ENCODE measurements at regions not wholly inside any gene's neighbourhood (a gene's known extent, or its start where the extent isn't known, plus 50 kb on each side); places are given as distances from the start of the nearest gene placed in this dataset.
A peak's percentile ranks its signal among the peaks of the same experiment; 100 is the strongest.

GRCh38 chr9:129237803-129238202, 59.7 kb upstream of the IER5L start:
- Histone ChIP-seq H3K27ac (ENCODE audit: low read depth, low read length) (no peak overlapping the region), H4K91ac (ENCODE audit: low read depth, low read length) (no peak overlapping the region), H3K4me3 (ENCODE audit: low read depth, low read length) (no peak overlapping the region), H3K9me3 (ENCODE audit: insufficient read depth, low read depth, low read length) (peaks cover 2% of the 10 kb centered on the region), H3K4me2 (ENCODE audit: low read length) (no peak overlapping the region), H2AFZ (ENCODE audit: insufficient read depth, low read length, poor library complexity) (no peak overlapping the region), H2BK12ac (ENCODE audit: low read length) (peak overlapping the region; percentile 59), H3K14ac (ENCODE audit: low read length) (no peak overlapping the region), H2AK5ac (ENCODE audit: low read length) (no peak overlapping the region), H3K9ac (ENCODE audit: low read length) (no peak overlapping the region), H3K36me3 (ENCODE audit: control insufficient read depth in 1 of 2, insufficient read depth in 2 of 2, low read length in 2 of 2) (no peaks in the 10 kb centered on the region), H3K27me3 (ENCODE audit: insufficient read depth, low read length) (no peaks in the 10 kb centered on the region), H3K23ac (ENCODE audit: low read length) (no peak overlapping the region), H3K18ac (ENCODE audit: low read length) (no peak overlapping the region), H3K79me1 (ENCODE audit: low read length) (no peaks in the 10 kb centered on the region), H3K4me1 (ENCODE audit: control insufficient read depth in 1 of 2, insufficient read depth in 2 of 2, low read length in 2 of 2) (peaks cover 5 to 8% of the 10 kb centered on the region in 2 experiments), H3K79me2 (ENCODE audit: control insufficient read depth, insufficient read depth, low read length, poor library complexity) (no peaks in the 10 kb centered on the region), H2BK120ac (ENCODE audit: insufficient read depth, low read length, poor library complexity) (no peak overlapping the region), H3K4ac (ENCODE audit: low read depth, low read length) (no peak overlapping the region), H2BK5ac (ENCODE audit: low read depth, low read length, poor library complexity) (no peak overlapping the region), H4K8ac (ENCODE audit: low read depth, low read length) (no peak overlapping the region), H4K12ac (ENCODE audit: low read depth, low read length) (no peak overlapping the region)
- DNase-seq = no peak
- WGBS (ENCODE audit: extremely low coverage, insufficient coverage, insufficient read length) = no CpG with 5 or more reads among the region's 2 CpGs

- H3K4me1 ChIP-seq (ENCODE audit: control insufficient read depth in 1 of 2, insufficient read depth in 2 of 2, low read length in 2 of 2) = peaks cover 5 to 8% of the 10 kb centered on the region in 2 experiments
- peak overlapping the region; percentile 28 for H3K4me2 ChIP-seq (ENCODE audit: low read length)
- H4K8ac ChIP-seq (ENCODE audit: low read depth, low read length) = no peak overlapping the region
- no peak overlapping the region for H3K18ac ChIP-seq (ENCODE audit: low read length)
- WGBS (ENCODE audit: extremely low coverage, insufficient coverage, insufficient read length) = no CpG with 5 or more reads among the region's 13 CpGs
- H3K9ac ChIP-seq (ENCODE audit: low read length) = no peak overlapping the region
- peak overlapping the region; percentile 59 for H2BK12ac ChIP-seq (ENCODE audit: low read length)
- no peak overlapping the region for H3K4me3 ChIP-seq (ENCODE audit: low read depth, low read length)
- H2AK5ac ChIP-seq (ENCODE audit: low read length) = no peak overlapping the region
- H2BK5ac ChIP-seq (ENCODE audit: low read depth, low read length, poor library complexity) = no peak overlapping the region
- no peak overlapping the region for H2BK120ac ChIP-seq (ENCODE audit: insufficient read depth, low read length, poor library complexity)
- peaks cover 2% of the 10 kb centered on the region for H3K9me3 ChIP-seq (ENCODE audit: insufficient read depth, low read depth, low read length)
- no peak overlapping the region for H3K14ac ChIP-seq (ENCODE audit: low read length)
- H3K4ac ChIP-seq (ENCODE audit: low read depth, low read length) = no peak overlapping the region
- no peak overlapping the region for H2AFZ ChIP-seq (ENCODE audit: insufficient read depth, low read length, poor library complexity)
- H3K23ac ChIP-seq (ENCODE audit: low read length) = no peak overlapping the region
- peak overlapping the region; percentile 28 for H4K91ac ChIP-seq (ENCODE audit: low read depth, low read length)
- DNase-seq = no peak
- no peaks in the 10 kb centered on the region for H3K27me3 ChIP-seq (ENCODE audit: insufficient read depth, low read length)
- no peaks in the 10 kb centered on the region for H3K36me3 ChIP-seq (ENCODE audit: control insufficient read depth in 1 of 2, insufficient read depth in 2 of 2, low read length in 2 of 2)
- H3K79me2 ChIP-seq (ENCODE audit: control insufficient read depth, insufficient read depth, low read length, poor library complexity) = no peaks in the 10 kb centered on the region
- H3K27ac ChIP-seq (ENCODE audit: low read depth, low read length) = no peak overlapping the region
- no peak overlapping the region for H4K12ac ChIP-seq (ENCODE audit: low read depth, low read length)
- no peaks in the 10 kb centered on the region for H3K79me1 ChIP-seq (ENCODE audit: low read length)
Observed at GRCh38 chr9:129237164-129237611, 59.1 kb upstream of the IER5L start.

- H3K9me3 ChIP-seq (ENCODE audit: insufficient read depth, low read depth, low read length) = peaks cover 2% of the 10 kb centered on the region
- no peak overlapping the region for H2BK5ac ChIP-seq (ENCODE audit: low read depth, low read length, poor library complexity)
- no peak overlapping the region for H3K18ac ChIP-seq (ENCODE audit: low read length)
- H2AFZ ChIP-seq (ENCODE audit: insufficient read depth, low read length, poor library complexity) = no peak overlapping the region
- no peak overlapping the region for H3K4ac ChIP-seq (ENCODE audit: low read depth, low read length)
- H2AK5ac ChIP-seq (ENCODE audit: low read length) = no peak overlapping the region
- no peak overlapping the region for H3K23ac ChIP-seq (ENCODE audit: low read length)
- DNase-seq = no peak
- H3K79me2 ChIP-seq (ENCODE audit: control insufficient read depth, insufficient read depth, low read length, poor library complexity) = no peaks in the 10 kb centered on the region
- no peak overlapping the region for H3K4me3 ChIP-seq (ENCODE audit: low read depth, low read length)
- H3K4me2 ChIP-seq (ENCODE audit: low read length) = peak overlapping the region; percentile 28
- no peaks in the 10 kb centered on the region for H3K36me3 ChIP-seq (ENCODE audit: control insufficient read depth in 1 of 2, insufficient read depth in 2 of 2, low read length in 2 of 2)
- WGBS (ENCODE audit: extremely low coverage, insufficient coverage, insufficient read length) = no CpG with 5 or more reads among the region's 15 CpGs
- H4K91ac ChIP-seq (ENCODE audit: low read depth, low read length) = no peak overlapping the region
- H3K9ac ChIP-seq (ENCODE audit: low read length) = no peak overlapping the region
- no peak overlapping the region for H2BK12ac ChIP-seq (ENCODE audit: low read length)
- H4K12ac ChIP-seq (ENCODE audit: low read depth, low read length) = no peak overlapping the region
- no peak overlapping the region for H4K8ac ChIP-seq (ENCODE audit: low read depth, low read length)
- no peak overlapping the region for H2BK120ac ChIP-seq (ENCODE audit: insufficient read depth, low read length, poor library complexity)
- H3K79me1 ChIP-seq (ENCODE audit: low read length) = no peaks in the 10 kb centered on the region
- H3K14ac ChIP-seq (ENCODE audit: low read length) = no peak overlapping the region
- peaks cover 6 to 12% of the 10 kb centered on the region in 2 experiments for H3K4me1 ChIP-seq (ENCODE audit: control insufficient read depth in 1 of 2, insufficient read depth in 2 of 2, low read length in 2 of 2)
- H3K27me3 ChIP-seq (ENCODE audit: insufficient read depth, low read length) = no peaks in the 10 kb centered on the region
- H3K27ac ChIP-seq (ENCODE audit: low read depth, low read length) = no peak overlapping the region
Observed at GRCh38 chr9:129236441-129237145, 58.5 kb upstream of the IER5L start.

GRCh38 chr9:129235931-129236331, 57.9 kb upstream of the IER5L start:
- no peak overlapping the region for H2BK120ac ChIP-seq (ENCODE audit: insufficient read depth, low read length, poor library complexity)
- H3K4me3 ChIP-seq (ENCODE audit: low read depth, low read length) = no peak overlapping the region
- peaks cover 3% of the 10 kb centered on the region for H3K79me1 ChIP-seq (ENCODE audit: low read length)
- no peak overlapping the region for H4K12ac ChIP-seq (ENCODE audit: low read depth, low read length)
- no peak overlapping the region for H4K8ac ChIP-seq (ENCODE audit: low read depth, low read length)
- no peak overlapping the region for H3K14ac ChIP-seq (ENCODE audit: low read length)
- H3K27ac ChIP-seq (ENCODE audit: low read depth, low read length) = no peak overlapping the region
- H3K4me2 ChIP-seq (ENCODE audit: low read length) = no peak overlapping the region
- H3K4me1 ChIP-seq (ENCODE audit: control insufficient read depth in 1 of 2, insufficient read depth in 2 of 2, low read length in 2 of 2) = peaks cover 9 to 15% of the 10 kb centered on the region in 2 experiments
- peaks cover 2% of the 10 kb centered on the region for H3K9me3 ChIP-seq (ENCODE audit: insufficient read depth, low read depth, low read length)
- H2BK5ac ChIP-seq (ENCODE audit: low read depth, low read length, poor library complexity) = no peak overlapping the region
- H2BK12ac ChIP-seq (ENCODE audit: low read length) = no peak overlapping the region
- H2AK5ac ChIP-seq (ENCODE audit: low read length) = no peak overlapping the region
- no CpG with 5 or more reads among the region's 7 CpGs for WGBS (ENCODE audit: extremely low coverage, insufficient coverage, insufficient read length)
- no peaks in the 10 kb centered on the region for H3K36me3 ChIP-seq (ENCODE audit: control insufficient read depth in 1 of 2, insufficient read depth in 2 of 2, low read length in 2 of 2)
- H4K91ac ChIP-seq (ENCODE audit: low read depth, low read length) = no peak overlapping the region
- no peak overlapping the region for H3K18ac ChIP-seq (ENCODE audit: low read length)
- H2AFZ ChIP-seq (ENCODE audit: insufficient read depth, low read length, poor library complexity) = no peak overlapping the region
- H3K27me3 ChIP-seq (ENCODE audit: insufficient read depth, low read length) = no peaks in the 10 kb centered on the region
- no peak for DNase-seq
- H3K23ac ChIP-seq (ENCODE audit: low read length) = no peak overlapping the region
- no peak overlapping the region for H3K9ac ChIP-seq (ENCODE audit: low read length)
- H3K4ac ChIP-seq (ENCODE audit: low read depth, low read length) = no peak overlapping the region
- no peaks in the 10 kb centered on the region for H3K79me2 ChIP-seq (ENCODE audit: control insufficient read depth, insufficient read depth, low read length, poor library complexity)
